ENCODE measurements at regions not wholly inside any gene's neighbourhood (a gene's known extent, or its start where the extent isn't known, plus 50 kb on each side); places are given as distances from the start of the nearest gene placed in this dataset.

GRCh38 chr6:80480421-80481157, 374.1 kb downstream of the BCKDHB start (continued):
- TF ChIP-seq CTCF (conservative IDR thresholded peaks at IDR 0.05; ENCODE audit: low read depth in 2 of 2) (no peak), ZNF331 (CRISPR knock-in tag; IDR thresholded peaks at IDR 0.05; ENCODE audit: low read depth) (no peak), CREB1 (CRISPR knock-in tag; IDR thresholded peaks at IDR 0.05; ENCODE audit: low read depth) (no peak), STAT1 (IDR thresholded peaks at IDR 0.05; ENCODE audit: unreplicated experiment) (no peak), EZH2phosphoT487 (IDR thresholded peaks at IDR 0.05; ENCODE audit: unreplicated experiment) (no peak), ZNF114 (CRISPR knock-in tag; IDR thresholded peaks at IDR 0.05) (no peak), ZNF462 (CRISPR knock-in tag; IDR thresholded peaks at IDR 0.05) (no peak), POLR2AphosphoS5 (IDR thresholded peaks at IDR 0.05; ENCODE audit: low read depth) (no peak)

Measured in GM23338 (cell line).